Gastrocnemius medialis (tissue), 4 donors: ENCODE measurements at regions not wholly inside any gene's neighbourhood (a gene's known extent, or its start where the extent isn't known, plus 50 kb on each side); places are given as distances from the start of the nearest gene placed in this dataset.

Experiments used
- ATAC-seq, 2 donors: fragments of 150-250 bp; one replicate each; pipeline ENCODE4 v1.9.1; 2016
- DNase-seq, 2 donors: peaks; one replicate each; pipeline ENCODE4 v3.0.0-alpha.2; 2019
- H3K27ac ChIP-seq, 4 donors: fragments of 200-600 bp; sonication (generic); 1 replicate in 1 of 4; 2 replicates in 3 of 4; pipeline ENCODE4 v1.5.1; 2016 to 2018; ENCODE audit warnings: mild to moderate bottlenecking in 2 of 4, moderate library complexity in 1 of 4
- H3K27me3 ChIP-seq, 3 donors: fragments of 200-600 bp; sonication (generic) in 2 of 3; 1 replicate in 1 of 3; 2 replicates in 2 of 3; pipeline versions ENCODE4 v1.5.1 to v1.6.0; 2016 to 2019; ENCODE audit warnings: mild to moderate bottlenecking in 1 of 3, moderate library complexity in 1 of 3
- H3K36me3 ChIP-seq, 2 donors: fragments of 200-600 bp; sonication (generic) in 1 of 2; one replicate each; pipeline ENCODE4 v1.5.1; 2017 to 2018
- H3K4me1 ChIP-seq, 2 donors: fragments of 200-600 bp; sonication (generic) in 1 of 2; one replicate each; pipeline ENCODE4 v1.5.1; 2016 to 2017; ENCODE audit warnings: mild to moderate bottlenecking in 2 of 2
- H3K4me3 ChIP-seq, 4 donors: fragments of 200-600 bp; sonication (generic) in 3 of 4; 1 replicate in 1 of 4; 2 replicates in 3 of 4; pipeline ENCODE4 v1.5.1; 2016 to 2019; ENCODE audit warnings: mild to moderate bottlenecking in 2 of 4
- H3K9me3 ChIP-seq, 3 donors: fragments of 200-600 bp; sonication (generic) in 2 of 3; 1 replicate in 1 of 3; 2 replicates in 2 of 3; pipeline ENCODE4 v1.5.1; 2016 to 2019
- CTCF ChIP-seq, 5 experiments: fragments of 450-650 bp in 3 of 5; fragments of 200-600 bp in 2 of 5; sonication (generic) in 2 of 5; IDR thresholded peaks in 4 of 5; conservative IDR thresholded peaks in 1 of 5; 1 replicate in 4 of 5; 2 replicates in 1 of 5; pipeline ENCODE4 v1.5.1; 2016 to 2019; ENCODE audit warnings: antibody characterized with exemption in 5 of 5, mild to moderate bottlenecking in 3 of 5, moderate library complexity in 3 of 5
- POLR2A ChIP-seq, 2 donors: fragments of 450-650 bp; IDR thresholded peaks; one replicate each; pipeline ENCODE4 v1.6.1; 2017; ENCODE audit warnings: antibody characterized with exemption in 2 of 2, mild to moderate bottlenecking in 2 of 2, moderate library complexity in 2 of 2
- in situ Hi-C, 4 donors: fragments of 200-750 bp; cut with MboI; loops; one replicate each; pipeline versions ENCODE4 v1.15.0 to v1.8.0; 2017; ENCODE audit warnings: low sequenced_read_pairs in 4 of 4
- intact Hi-C: fragments of 100-400 bp; cut with DNase I; formaldehyde crosslinking; loops from one replicate; pipeline ENCODE4 v1.15.1; 2023; ENCODE audit warnings: low total_unique reads

DNA sequence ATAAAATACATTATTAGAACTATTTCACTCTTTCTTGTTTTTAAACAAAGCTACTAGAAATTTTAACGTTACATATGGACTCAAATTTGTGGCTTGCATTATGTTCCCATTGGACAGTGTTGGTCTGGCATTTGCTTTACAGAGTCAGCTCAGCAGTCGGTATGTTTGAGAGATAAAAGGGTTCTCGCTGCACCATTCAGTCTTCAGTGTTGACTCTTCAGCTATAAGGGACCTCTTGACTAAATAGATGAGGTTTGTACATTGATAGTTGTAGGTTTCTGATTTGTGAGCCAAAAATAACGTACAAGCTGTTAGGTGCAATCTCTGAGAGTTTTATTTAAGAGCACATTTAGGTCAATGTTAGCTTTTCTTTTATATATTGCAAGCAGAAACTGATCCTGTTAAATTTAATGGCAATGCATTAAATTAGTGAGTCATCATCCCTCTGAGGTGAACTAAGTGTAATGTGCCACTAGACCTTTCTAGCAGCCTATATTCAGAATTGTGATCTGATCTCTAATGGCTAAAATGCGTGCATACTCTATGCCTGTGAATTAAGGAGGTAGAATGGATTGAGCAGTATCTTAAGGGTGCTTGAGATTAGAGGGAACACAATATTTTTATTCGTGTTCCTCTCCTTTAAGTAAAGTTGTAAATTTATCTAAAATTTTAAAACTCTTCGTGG, 485.6 kb upstream of the SYNCRIP start:
- Histone ChIP-seq H3K36me3 (no peaks in the 10 kb centered on the region), H3K27me3 (no peaks in the 10 kb centered on the region), H3K9me3 (no peaks in the 10 kb centered on the region), H3K4me1 (no peaks in the 10 kb centered on the region), H3K27ac (no peak overlapping the region), H3K4me3 (no peak overlapping the region)
- intact Hi-C loops (no loop called here), in situ Hi-C loops (no loop called here)
- DNase-seq, result no peak
- ATAC-seq, result no peak
- TF ChIP-seq POLR2A (IDR thresholded peaks at IDR 0.05) (no peak), CTCF (IDR thresholded peaks at IDR 0.05 in 4 of 5, conservative IDR thresholded peaks at IDR 0.05 in 1 of 5) (no peak)

DNA sequence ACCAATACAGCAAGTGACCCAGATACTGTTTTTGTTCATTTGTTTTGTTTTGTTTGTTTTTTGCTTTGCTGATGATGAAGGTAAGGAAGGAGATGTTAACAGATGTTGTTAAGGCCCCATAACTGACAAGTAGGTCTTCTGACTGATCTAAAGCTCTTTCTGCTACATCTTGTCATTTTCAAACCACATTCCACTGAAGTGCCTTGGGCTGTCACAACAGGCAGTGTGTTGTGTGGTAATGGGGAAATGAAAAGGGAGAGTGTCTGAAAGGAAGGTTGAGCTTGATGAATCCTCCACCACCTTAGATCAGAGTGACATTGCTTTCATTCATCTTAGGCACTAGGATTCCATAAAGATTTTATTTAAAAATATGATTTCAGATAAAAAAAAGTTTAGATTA, 479.4 kb upstream of the SYNCRIP start:
- Histone ChIP-seq H3K9me3 (no peaks in the 10 kb centered on the region), H3K36me3 (no peaks in the 10 kb centered on the region), H3K27me3 (no peaks in the 10 kb centered on the region), H3K27ac (no peak overlapping the region), H3K4me1 (no peaks in the 10 kb centered on the region), H3K4me3 (no peak overlapping the region)
- no peak for DNase-seq
- in situ Hi-C loops, result no loop called here
- intact Hi-C loops, result no loop called here
- ATAC-seq, result no peak
- no peak for TF ChIP-seq CTCF (IDR thresholded peaks at IDR 0.05 in 4 of 5, conservative IDR thresholded peaks at IDR 0.05 in 1 of 5)

- intact Hi-C loops, result no loop called here
- Histone ChIP-seq H3K9me3 (no peaks in the 10 kb centered on the region), H3K4me3 (no peak overlapping the region), H3K4me1 (no peaks in the 10 kb centered on the region), H3K27ac (no peak overlapping the region), H3K36me3 (no peaks in the 10 kb centered on the region), H3K27me3 (no peaks in the 10 kb centered on the region)
- no peak for ATAC-seq
- TF ChIP-seq CTCF (IDR thresholded peaks at IDR 0.05 in 4 of 5, conservative IDR thresholded peaks at IDR 0.05 in 1 of 5) (no peak), POLR2A (IDR thresholded peaks at IDR 0.05) (no peak)
- in situ Hi-C loops, result no loop called here
- no peak for DNase-seq
Measured at GRCh38 chr6:86118271-86118670, 475.6 kb upstream of the SYNCRIP start.

GRCh38 chr6:86107985-86108384, 465.3 kb upstream of the SYNCRIP start:
- DNase-seq (no peak), ATAC-seq (no peak)
- H3K36me3 ChIP-seq, result no peaks in the 10 kb centered on the region
- no peak overlapping the region for H3K27ac ChIP-seq
- no peaks in the 10 kb centered on the region for H3K27me3 ChIP-seq
- H3K4me3 ChIP-seq, result no peak overlapping the region
- H3K9me3 ChIP-seq, result no peaks in the 10 kb centered on the region
- no peaks in the 10 kb centered on the region for H3K4me1 ChIP-seq
- TF ChIP-seq CTCF (IDR thresholded peaks at IDR 0.05 in 4 of 5, conservative IDR thresholded peaks at IDR 0.05 in 1 of 5), result no peak
- TF ChIP-seq POLR2A (IDR thresholded peaks at IDR 0.05), result no peak
- in situ Hi-C loops, result no loop called here
- intact Hi-C loops, result no loop called here

DNA sequence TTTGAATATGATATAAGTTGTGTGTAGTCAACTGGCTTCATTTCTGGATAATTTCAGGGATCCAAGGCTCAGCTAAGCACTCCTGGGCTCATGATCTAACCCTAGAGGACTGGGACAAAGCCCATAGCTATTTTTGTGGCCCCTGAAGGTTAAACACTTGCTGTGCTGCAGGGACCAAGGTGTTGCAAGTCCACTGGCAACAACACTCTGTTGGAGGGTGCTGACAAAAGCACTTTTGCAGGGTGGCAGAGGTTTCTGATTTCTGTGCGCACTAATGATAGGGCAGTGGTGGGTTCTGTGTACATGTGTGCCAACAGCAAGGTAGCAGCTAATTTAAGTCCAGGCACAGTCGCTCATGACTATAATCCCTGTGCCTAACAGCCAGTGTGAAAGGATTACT, 445.3 kb upstream of the SYNCRIP start:
- DNase-seq (peak; percentile 49 to 79), ATAC-seq (peak; percentile 98 to 99)
- H3K4me1 ChIP-seq, result peaks cover 0 to 2% of the 10 kb centered on the region in 2 donors
- no peak for TF ChIP-seq CTCF (IDR thresholded peaks at IDR 0.05 in 4 of 5, conservative IDR thresholded peaks at IDR 0.05 in 1 of 5)
- no peak for TF ChIP-seq POLR2A (IDR thresholded peaks at IDR 0.05)
- H3K27me3 ChIP-seq, result no peaks in the 10 kb centered on the region
- H3K4me3 ChIP-seq, result no peak overlapping the region
- in situ Hi-C loops, result no loop called here
- H3K9me3 ChIP-seq, result no peaks in the 10 kb centered on the region
- H3K36me3 ChIP-seq, result no peaks in the 10 kb centered on the region
- intact Hi-C loops, result no loop called here
- peak overlapping the region; percentile 30 to 60 (median 52) for H3K27ac ChIP-seq
